CD4-positive, alpha-beta T cell (primary cell): ENCODE measurements at regions not wholly inside any gene's neighbourhood (a gene's known extent, or its start where the extent isn't known, plus 50 kb on each side); places are given as distances from the start of the nearest gene placed in this dataset.
"Not testable (repeated sequence)": the region's sequence is repeated elsewhere in the genome, so short reads cannot be mapped to it uniquely, and the experiment has no call there.

Experiments used
- ATAC-seq: fragments of 200-7000 bp; cut with Tn5 transposase; one replicate; pipeline ENCODE4 v1.10.0; 2022; ENCODE audit warnings: mild to moderate bottlenecking; ENCODE audit not compliant: poor library complexity
- CTCF ChIA-PET: fragments of 350-600 bp; sonication (Branson Sonifier 250); formaldehyde crosslinking; loops from one replicate; lab custom pipeline; 2021; ENCODE audit warnings: antibody characterized with exemption, inconsistent platforms; lab: Charles Lee
- POLR2A ChIA-PET: fragments of 350-600 bp; sonication (Branson Sonifier 250); formaldehyde crosslinking; loops from one replicate; lab custom pipeline; 2021; ENCODE audit warnings: antibody characterized with exemption, inconsistent platforms; lab: Charles Lee
- DNase-seq, 14 experiments: peaks; one replicate each; pipeline ENCODE4 v3.0.0-alpha.2; 2013 to 2020; ENCODE audit warnings: mixed read lengths in 2 of 14
- H3K27ac ChIP-seq, 2 donors: one replicate each; pipeline versions ENCODE4 v1.5.1 to v1.7.0; 2013; ENCODE audit warnings: low read length in 2 of 2, low read depth in 1 of 2, mild to moderate bottlenecking in 1 of 2
- H3K27me3 ChIP-seq, 2 experiments: 1 replicate in 1 of 2; 2 replicates in 1 of 2; pipeline versions ENCODE4 v1.6.1 to v1.7.0; 2013; ENCODE audit warnings: low read length in 2 of 2, control low read depth in 1 of 2, mild to moderate bottlenecking in 1 of 2, moderate library complexity in 1 of 2; ENCODE audit not compliant: insufficient read depth in 2 of 2, control insufficient read depth in 1 of 2
- H3K36me3 ChIP-seq: one replicate; pipeline ENCODE4 v1.6.1; 2013; ENCODE audit warnings: low read length, control low read depth; ENCODE audit not compliant: insufficient read depth
- H3K4me1 ChIP-seq: one replicate; pipeline ENCODE4 v1.6.1; 2013; ENCODE audit warnings: low read length, control low read depth; ENCODE audit not compliant: insufficient read depth
- H3K4me3 ChIP-seq: one replicate; pipeline ENCODE4 v1.5.1; 2013; ENCODE audit warnings: mild to moderate bottlenecking, low read length, moderate library complexity
- H3K9me3 ChIP-seq, 2 experiments: 1 replicate in 1 of 2; 2 replicates in 1 of 2; pipeline versions ENCODE4 v1.6.1 to v1.7.0; 2013; ENCODE audit warnings: low read length in 2 of 2, mild to moderate bottlenecking in 2 of 2, control low read depth in 1 of 2, moderate library complexity in 1 of 2; ENCODE audit not compliant: control insufficient read depth in 1 of 2, insufficient read depth in 1 of 2
- H3K27ac Mint-ChIP-seq: one replicate; pipeline ENCODE4 v1.8.0; 2020; ENCODE audit warnings: mixed read lengths
- H3K27me3 Mint-ChIP-seq: one replicate; pipeline ENCODE4 v1.8.0; 2021; ENCODE audit warnings: mixed read lengths
- H3K36me3 Mint-ChIP-seq: one replicate; pipeline ENCODE4 v1.8.0; 2021; ENCODE audit warnings: low read depth, mixed read lengths
- H3K4me1 Mint-ChIP-seq: one replicate; pipeline ENCODE4 v1.8.0; 2021; ENCODE audit warnings: low read depth, mixed read lengths
- H3K4me3 Mint-ChIP-seq: one replicate; pipeline ENCODE4 v1.8.0; 2020; ENCODE audit warnings: mild to moderate bottlenecking, mixed read lengths
- H3K9me3 Mint-ChIP-seq: one replicate; pipeline ENCODE4 v1.8.0; 2020; ENCODE audit warnings: mixed read lengths
- intact Hi-C, 2 experiments: fragments of 100-400 bp; cut with DNase I in 1 of 2; cut with micrococcal nuclease in 1 of 2; formaldehyde crosslinking; loops; one replicate each; pipeline versions ENCODE4 v1.15.1 to v1.9.0; 2023 to 2025; cut with DNase I, micrococcal nuclease
- TF ChIP-seq, protein P1 (sequence below): fragments of 200-600 bp; IDR thresholded peaks from one replicate; pipeline ENCODE4 v1.8.0; 2022; ENCODE audit warnings: antibody characterized with exemption, mild to moderate bottlenecking

DNA sequence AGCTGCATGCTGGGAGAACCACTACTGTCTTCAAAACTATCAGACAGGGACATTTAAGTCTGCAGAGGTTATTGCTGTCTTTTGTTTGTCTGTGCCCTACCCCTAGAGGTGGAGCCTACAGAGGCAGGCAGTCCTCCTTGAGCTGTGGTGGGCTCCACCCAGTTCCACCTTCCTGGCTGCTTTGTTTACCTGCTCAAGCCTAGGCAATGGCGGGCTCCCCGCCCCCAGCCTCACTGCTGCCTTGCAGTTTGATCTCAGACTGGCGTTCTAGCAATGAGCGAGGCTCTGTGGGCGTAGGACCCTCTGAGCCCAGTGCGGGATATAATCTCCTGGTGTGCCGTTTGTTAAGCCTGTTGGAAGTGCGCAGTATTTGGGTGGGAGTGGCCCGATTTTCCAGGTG is 93.7 kb upstream of the ATF7IP2 start:
- CTCF ChIA-PET, ATAC-seq, H3K36me3 ChIP-seq, H3K27ac ChIP-seq, H3K27ac Mint-ChIP-seq, H3K4me3 Mint-ChIP-seq, intact Hi-C loops, H3K4me3 ChIP-seq, H3K4me1 ChIP-seq, H3K4me1 Mint-ChIP-seq, POLR2A ChIA-PET, H3K27me3 ChIP-seq, DNase-seq, H3K9me3 ChIP-seq: not testable (repeated sequence)
- peaks cover 13% of the 10 kb centered on the region for H3K9me3 Mint-ChIP-seq
- peaks cover 25% of the 10 kb centered on the region for H3K27me3 Mint-ChIP-seq
- peaks cover 13% of the 10 kb centered on the region for H3K36me3 Mint-ChIP-seq

DNA sequence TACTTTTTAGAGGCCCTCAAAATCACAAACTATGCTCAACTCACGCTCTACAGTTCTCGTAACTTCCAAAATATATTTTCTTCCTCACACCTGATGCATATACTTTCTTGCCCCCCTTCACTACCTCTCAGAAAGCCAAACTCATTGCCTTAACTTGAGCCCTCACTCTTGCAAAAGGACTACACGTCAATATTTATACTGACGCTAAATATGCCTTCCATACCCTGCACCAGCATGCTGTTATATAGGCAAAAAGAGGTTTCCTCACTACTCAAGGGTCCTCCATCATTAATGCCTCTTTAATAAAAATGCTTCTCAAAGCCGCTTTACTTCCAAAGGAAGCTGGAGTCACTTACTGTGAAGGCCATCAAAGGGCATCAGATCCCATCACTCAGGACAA is 92.9 kb upstream of the ATF7IP2 start:
- intact Hi-C loops, H3K9me3 ChIP-seq, H3K4me1 ChIP-seq, H3K4me3 ChIP-seq, POLR2A ChIA-PET, H3K27ac ChIP-seq, CTCF ChIA-PET, DNase-seq, ATAC-seq, H3K27me3 ChIP-seq, H3K4me3 Mint-ChIP-seq, H3K27ac Mint-ChIP-seq, H3K4me1 Mint-ChIP-seq, H3K36me3 ChIP-seq: not testable (repeated sequence)
- Mint-ChIP-seq H3K27me3 (peaks cover 25% of the 10 kb centered on the region), H3K36me3 (peaks cover 13% of the 10 kb centered on the region), H3K9me3 (peaks cover 13% of the 10 kb centered on the region)

DNA sequence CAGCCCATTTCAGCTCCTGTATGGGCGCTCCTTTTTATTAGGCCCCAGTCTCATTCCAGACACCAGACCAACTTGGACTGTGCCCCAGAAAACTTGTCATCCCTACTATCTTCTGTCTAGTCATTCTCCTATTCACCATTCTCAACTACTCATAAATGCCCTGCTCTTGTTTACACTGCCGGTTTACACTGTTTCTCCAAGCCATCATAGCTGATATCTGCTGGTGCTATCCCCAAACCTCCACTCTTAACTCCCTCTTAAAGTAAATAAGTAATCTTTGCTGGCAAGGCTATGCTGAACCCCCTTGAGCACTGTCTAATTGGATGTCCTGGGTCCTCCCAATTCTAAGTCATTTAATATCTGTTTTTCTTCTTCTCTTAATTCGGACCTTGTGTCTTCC is 91.7 kb upstream of the ATF7IP2 start:
- H3K4me1 Mint-ChIP-seq, H3K36me3 ChIP-seq, H3K4me3 ChIP-seq, CTCF ChIA-PET, H3K9me3 ChIP-seq, H3K4me1 ChIP-seq, H3K27me3 ChIP-seq, POLR2A ChIA-PET, intact Hi-C loops, H3K4me3 Mint-ChIP-seq, H3K27ac Mint-ChIP-seq, DNase-seq, H3K27ac ChIP-seq, ATAC-seq: not testable (repeated sequence)
- Mint-ChIP-seq H3K9me3 (peaks cover 13% of the 10 kb centered on the region), H3K36me3 (peaks cover 13% of the 10 kb centered on the region), H3K27me3 (peaks cover 25% of the 10 kb centered on the region)

GRCh38 chr16:10296956-10297340 is 88.9 kb upstream of the ATF7IP2 start:
- no peak overlapping the region for H3K27ac ChIP-seq
- Mint-ChIP-seq H3K9me3 (peaks cover 13% of the 10 kb centered on the region), H3K27ac (no peak overlapping the region), H3K36me3 (peaks cover 13% of the 10 kb centered on the region), H3K4me3 (no peak overlapping the region), H3K4me1 (no peaks in the 10 kb centered on the region), H3K27me3 (peaks cover 25% of the 10 kb centered on the region)
- H3K36me3 ChIP-seq = no peaks in the 10 kb centered on the region
- no peak overlapping the region for H3K4me3 ChIP-seq
- no peak for DNase-seq
- H3K4me1 ChIP-seq = no peaks in the 10 kb centered on the region
- peaks cover 0 to 7% of the 10 kb centered on the region in 2 experiments for H3K9me3 ChIP-seq
- TF ChIP-seq, protein P1, sequence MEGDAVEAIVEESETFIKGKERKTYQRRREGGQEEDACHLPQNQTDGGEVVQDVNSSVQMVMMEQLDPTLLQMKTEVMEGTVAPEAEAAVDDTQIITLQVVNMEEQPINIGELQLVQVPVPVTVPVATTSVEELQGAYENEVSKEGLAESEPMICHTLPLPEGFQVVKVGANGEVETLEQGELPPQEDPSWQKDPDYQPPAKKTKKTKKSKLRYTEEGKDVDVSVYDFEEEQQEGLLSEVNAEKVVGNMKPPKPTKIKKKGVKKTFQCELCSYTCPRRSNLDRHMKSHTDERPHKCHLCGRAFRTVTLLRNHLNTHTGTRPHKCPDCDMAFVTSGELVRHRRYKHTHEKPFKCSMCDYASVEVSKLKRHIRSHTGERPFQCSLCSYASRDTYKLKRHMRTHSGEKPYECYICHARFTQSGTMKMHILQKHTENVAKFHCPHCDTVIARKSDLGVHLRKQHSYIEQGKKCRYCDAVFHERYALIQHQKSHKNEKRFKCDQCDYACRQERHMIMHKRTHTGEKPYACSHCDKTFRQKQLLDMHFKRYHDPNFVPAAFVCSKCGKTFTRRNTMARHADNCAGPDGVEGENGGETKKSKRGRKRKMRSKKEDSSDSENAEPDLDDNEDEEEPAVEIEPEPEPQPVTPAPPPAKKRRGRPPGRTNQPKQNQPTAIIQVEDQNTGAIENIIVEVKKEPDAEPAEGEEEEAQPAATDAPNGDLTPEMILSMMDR = no peak
- POLR2A ChIA-PET = no interaction called here
- ATAC-seq = no peak
- intact Hi-C loops = no loop called here
- no peaks in the 10 kb centered on the region for H3K27me3 ChIP-seq
- CTCF ChIA-PET = no interaction called here
